HepG2 (cell line): ENCODE measurements at regions not wholly inside any gene's neighbourhood (a gene's known extent, or its start where the extent isn't known, plus 50 kb on each side); places are given as distances from the start of the nearest gene placed in this dataset.

Experiments used
- ATAC-seq: fragments of 200-7000 bp; cut with Tn5 transposase; 3 replicates; pipeline ENCODE4 v1.9.1; 2020; ENCODE audit warnings: mild to moderate bottlenecking, moderate library complexity
- BruUV-seq: library from RNA; stranded (reverse); fragments of 400-500 nt; replicated peaks from 2 replicates; lab custom pipeline; 2021; lab: Mats Ljungman, UMichigan
- CTCF ChIA-PET: fragments of 300-600 bp; formaldehyde crosslinking; extraction: SDS; loops from one replicate; lab custom pipeline; 2021; ENCODE audit warnings: low total read pairs, inconsistent platforms, low intra/inter-chr PET ratio; lab: Yijun Ruan, JAX
- POLR2A ChIA-PET: fragments of 350-600 bp; sonication (Branson Sonifier 250); formaldehyde crosslinking; loops from one replicate; lab custom pipeline; 2020; ENCODE audit warnings: antibody characterized with exemption, inconsistent platforms; lab: Yijun Ruan, JAX
- DNase-seq: peaks from one replicate; pipeline ENCODE4 v3.0.0-alpha.2; 2015; ENCODE audit warnings: low spot score
- FAIRE-seq: peaks from 3 replicates; lab custom pipeline; 2011; peaks lifted over from hg19 to GRCh38; lab: Jason Lieb, UNC
- H2AFZ ChIP-seq: one replicate; pipeline ENCODE4 v1.6.1; 2011; ENCODE audit warnings: low read length, inconsistent platforms
- H3K27ac ChIP-seq: fragments of 300-600 bp; 3 replicates; pipeline ENCODE4 v1.8.0; 2011; ENCODE audit warnings: mixed run types, mild to moderate bottlenecking, mixed read lengths, low read length, inconsistent platforms; ENCODE audit not compliant: insufficient read depth; ENCODE audit errors: extremely low read length
- H3K27me3 ChIP-seq, 2 experiments: fragments of 200-600 bp in 1 of 2; 2 replicates in 1 of 2; 3 replicates in 1 of 2; pipeline versions ENCODE4 v1.6.0 to v1.8.0; 2011; ENCODE audit warnings: low read length in 2 of 2, mild to moderate bottlenecking in 2 of 2, moderate library complexity in 2 of 2, inconsistent platforms in 1 of 2; ENCODE audit not compliant: insufficient read depth in 2 of 2, control insufficient read depth in 1 of 2
- H3K36me3 ChIP-seq, 2 experiments: fragments of 200-600 bp in 1 of 2; replicated peaks in 1 of 2; 2 replicates in 1 of 2; 3 replicates in 1 of 2; pipeline versions ENCODE4 v1.5.1 to v1.8.0; 2011; ENCODE audit warnings: low read length in 2 of 2, inconsistent platforms in 1 of 2; ENCODE audit not compliant: insufficient read depth in 2 of 2, control insufficient read depth in 1 of 2
- H3K4me1 ChIP-seq: 2 replicates; pipeline ENCODE4 v1.5.1; 2012; ENCODE audit warnings: low read length, inconsistent platforms; ENCODE audit not compliant: insufficient read depth
- H3K4me2 ChIP-seq: 2 replicates; pipeline ENCODE4 v1.6.0; 2011; ENCODE audit warnings: low read depth, low read length, inconsistent platforms
- H3K4me3 ChIP-seq, 3 experiments: fragments of 200-600 bp in 1 of 3; sonication (generic), shearing (Covaris generic) in 1 of 3; replicated peaks in 1 of 3; 2 replicates each; pipeline ENCODE4 v1.5.1; 2011 to 2016; ENCODE audit warnings: low read length in 3 of 3, inconsistent platforms in 2 of 3, low read depth in 2 of 3, mild to moderate bottlenecking in 2 of 3, control low read depth in 1 of 3, mixed read lengths in 1 of 3; ENCODE audit not compliant: insufficient read depth in 1 of 3
- H3K79me2 ChIP-seq: one replicate; pipeline ENCODE4 v1.6.1; 2011; ENCODE audit warnings: low read length, inconsistent platforms; ENCODE audit not compliant: insufficient read depth
- H3K9ac ChIP-seq: 2 replicates; pipeline ENCODE4 v1.6.0; 2011; ENCODE audit warnings: mild to moderate bottlenecking, low read depth, low read length, inconsistent platforms; ENCODE audit not compliant: insufficient read depth
- H3K9me3 ChIP-seq: 2 replicates; pipeline ENCODE4 v1.5.1; 2012; ENCODE audit warnings: mild to moderate bottlenecking, low read length
- H4K20me1 ChIP-seq: 2 replicates; pipeline ENCODE4 v1.6.0; 2011; ENCODE audit warnings: inconsistent platforms, mild to moderate bottlenecking, low read length, moderate library complexity; ENCODE audit not compliant: insufficient read depth
- FOXP1 ChIP-seq, 2 experiments: fragments of 450-650 bp in 1 of 2; IDR thresholded peaks; 2 replicates each; pipeline ENCODE4 v1.6.1; 2017 to 2018; ENCODE audit warnings: antibody characterized with exemption in 1 of 2
- GRHL1 ChIP-seq: sonication (generic); formaldehyde crosslinking; conservative IDR thresholded peaks from 2 replicates; pipeline ENCODE4 v1.8.0; 2022; ENCODE audit warnings: missing genetic modification reagents
- PLRG1 ChIP-seq: fragments of 450-650 bp; conservative IDR thresholded peaks from 2 replicates; pipeline ENCODE4 v1.6.1; 2016
- TRIM22 ChIP-seq: fragments of 450-650 bp; IDR thresholded peaks from 2 replicates; pipeline ENCODE4 v1.6.1; 2017
- ZBTB37 ChIP-seq: sonication (generic); formaldehyde crosslinking; IDR thresholded peaks from 2 replicates; pipeline ENCODE4 v1.4.0; 2020; ENCODE audit warnings: mild to moderate bottlenecking, missing genetic modification reagents
- ZC3H4 ChIP-seq: sonication (generic); formaldehyde crosslinking; IDR thresholded peaks from 2 replicates; pipeline ENCODE4 v1.4.0; 2020; ENCODE audit warnings: missing genetic modification reagents, borderline replicate concordance
- ZNF383 ChIP-seq: sonication (generic); formaldehyde crosslinking; IDR thresholded peaks from 2 replicates; pipeline ENCODE4 v1.4.0; 2020; ENCODE audit warnings: missing genetic modification reagents, mild to moderate bottlenecking, borderline replicate concordance
- ZSCAN12 ChIP-seq: sonication (generic); formaldehyde crosslinking; IDR thresholded peaks from 2 replicates; pipeline ENCODE4 v1.9.0; 2021; ENCODE audit warnings: mild to moderate bottlenecking, missing genetic modification reagents
- WGBS: methylation state at CpG from one replicate; pipeline ENCODE4 v1.1.6; 2017; ENCODE audit warnings: low lambda C conversion rate; 5-methylcytosine and 5-hydroxymethylcytosine counted together
- in situ Hi-C: cut with HindIII; loops from 2 replicates; pipeline ENCODE4 v1.10.0; 2017; ENCODE audit warnings: low pct_unique_long_range_greater_than_20kb; ENCODE audit not compliant: extremely low pct_ligation_motif_present
- intact Hi-C: fragments of 100-400 bp; cut with micrococcal nuclease; formaldehyde crosslinking; loops from one replicate; pipeline ENCODE4 v1.10.0; 2022; ENCODE audit not compliant: unreplicated experiment
- TF ChIP-seq, protein P1 (sequence below), 2 experiments: sonication (generic) in 1 of 2; formaldehyde crosslinking in 1 of 2; IDR thresholded peaks; 2 replicates each; pipeline versions ENCODE4 v1.4.0 to v1.6.1; 2018 to 2020; ENCODE audit warnings: missing genetic modification reagents in 2 of 2, borderline replicate concordance in 1 of 2, low read depth in 1 of 2, mild to moderate bottlenecking in 1 of 2, missing biosample characterization in 1 of 2
- TF ChIP-seq, protein P2 (sequence below): sonication (generic); IDR thresholded peaks from 2 replicates; pipeline ENCODE4 v1.6.1; 2016; ENCODE audit warnings: low read depth, borderline replicate concordance
- TF ChIP-seq, protein P3 (sequence below): sonication (generic); formaldehyde crosslinking; IDR thresholded peaks from 2 replicates; pipeline ENCODE4 v1.8.0; 2023; ENCODE audit warnings: mild to moderate bottlenecking, missing genetic modification reagents
- TF ChIP-seq, protein P4 (sequence below): sonication (generic); formaldehyde crosslinking; conservative IDR thresholded peaks from 2 replicates; pipeline ENCODE4 v1.4.0; 2020; ENCODE audit warnings: missing genetic modification reagents

- in situ Hi-C loops (no loop called here), intact Hi-C loops (no loop called here)
- H4K20me1 ChIP-seq: no peaks in the 10 kb centered on the region
- BruUV-seq: no TSS peak
- H3K36me3 ChIP-seq: no peaks in the 10 kb centered on the region
- no peak overlapping the region for H2AFZ ChIP-seq
- 48% methylated on average over 41 of the region's 54 CpGs for WGBS
- no peak overlapping the region for H3K4me3 ChIP-seq
- no peaks in the 10 kb centered on the region for H3K4me1 ChIP-seq
- ChIA-PET CTCF (no interaction called here), POLR2A (no interaction called here)
- H3K79me2 ChIP-seq: no peaks in the 10 kb centered on the region
- H3K27me3 ChIP-seq: peaks cover 4 to 21% of the 10 kb centered on the region in 2 experiments
- H3K9ac ChIP-seq: no peak overlapping the region
- ATAC-seq (no peak; the same call in 2 of the 3 replicates), FAIRE-seq (no peak), DNase-seq (no peak)
- H3K4me2 ChIP-seq: no peak overlapping the region
- H3K27ac ChIP-seq: no peak overlapping the region
- no peaks in the 10 kb centered on the region for H3K9me3 ChIP-seq
- TF ChIP-seq, protein P1, sequence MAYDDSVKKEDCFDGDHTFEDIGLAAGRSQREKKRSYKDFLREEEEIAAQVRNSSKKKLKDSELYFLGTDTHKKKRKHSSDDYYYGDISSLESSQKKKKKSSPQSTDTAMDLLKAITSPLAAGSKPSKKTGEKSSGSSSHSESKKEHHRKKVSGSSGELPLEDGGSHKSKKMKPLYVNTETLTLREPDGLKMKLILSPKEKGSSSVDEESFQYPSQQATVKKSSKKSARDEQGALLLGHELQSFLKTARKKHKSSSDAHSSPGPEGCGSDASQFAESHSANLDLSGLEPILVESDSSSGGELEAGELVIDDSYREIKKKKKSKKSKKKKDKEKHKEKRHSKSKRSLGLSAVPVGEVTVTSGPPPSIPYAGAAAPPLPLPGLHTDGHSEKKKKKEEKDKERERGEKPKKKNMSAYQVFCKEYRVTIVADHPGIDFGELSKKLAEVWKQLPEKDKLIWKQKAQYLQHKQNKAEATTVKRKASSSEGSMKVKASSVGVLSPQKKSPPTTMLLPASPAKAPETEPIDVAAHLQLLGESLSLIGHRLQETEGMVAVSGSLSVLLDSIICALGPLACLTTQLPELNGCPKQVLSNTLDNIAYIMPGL (CRISPR knock-in tag; IDR thresholded peaks at IDR 0.05; ENCODE audit: borderline replicate concordance in 1 of 2, low read depth in 1 of 2): no peak
- TF ChIP-seq, protein P2, sequence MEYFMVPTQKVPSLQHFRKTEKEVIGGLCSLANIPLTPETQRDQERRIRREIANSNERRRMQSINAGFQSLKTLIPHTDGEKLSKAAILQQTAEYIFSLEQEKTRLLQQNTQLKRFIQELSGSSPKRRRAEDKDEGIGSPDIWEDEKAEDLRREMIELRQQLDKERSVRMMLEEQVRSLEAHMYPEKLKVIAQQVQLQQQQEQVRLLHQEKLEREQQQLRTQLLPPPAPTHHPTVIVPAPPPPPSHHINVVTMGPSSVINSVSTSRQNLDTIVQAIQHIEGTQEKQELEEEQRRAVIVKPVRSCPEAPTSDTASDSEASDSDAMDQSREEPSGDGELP: no peak
- TF ChIP-seq PLRG1: no peak
- no peak for TF ChIP-seq ZSCAN12 (CRISPR knock-in tag)
- TF ChIP-seq TRIM22: no peak
- no peak for TF ChIP-seq ZC3H4 (CRISPR knock-in tag)
- TF ChIP-seq, protein P3, sequence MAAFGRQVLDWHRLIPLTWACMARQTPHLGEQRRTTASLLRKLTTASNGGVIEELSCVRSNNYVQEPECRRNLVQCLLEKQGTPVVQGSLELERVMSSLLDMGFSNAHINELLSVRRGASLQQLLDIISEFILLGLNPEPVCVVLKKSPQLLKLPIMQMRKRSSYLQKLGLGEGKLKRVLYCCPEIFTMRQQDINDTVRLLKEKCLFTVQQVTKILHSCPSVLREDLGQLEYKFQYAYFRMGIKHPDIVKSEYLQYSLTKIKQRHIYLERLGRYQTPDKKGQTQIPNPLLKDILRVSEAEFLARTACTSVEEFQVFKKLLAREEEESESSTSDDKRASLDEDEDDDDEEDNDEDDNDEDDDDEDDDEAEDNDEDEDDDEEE (CRISPR knock-in tag): no peak
- TF ChIP-seq ZNF383 (CRISPR knock-in tag): no peak
- TF ChIP-seq FOXP1 (IDR thresholded peaks at IDR 0.05): no peak
- no peak for TF ChIP-seq FOXP1 (CRISPR knock-in tag; IDR thresholded peaks at IDR 0.05)
- TF ChIP-seq, protein P4, sequence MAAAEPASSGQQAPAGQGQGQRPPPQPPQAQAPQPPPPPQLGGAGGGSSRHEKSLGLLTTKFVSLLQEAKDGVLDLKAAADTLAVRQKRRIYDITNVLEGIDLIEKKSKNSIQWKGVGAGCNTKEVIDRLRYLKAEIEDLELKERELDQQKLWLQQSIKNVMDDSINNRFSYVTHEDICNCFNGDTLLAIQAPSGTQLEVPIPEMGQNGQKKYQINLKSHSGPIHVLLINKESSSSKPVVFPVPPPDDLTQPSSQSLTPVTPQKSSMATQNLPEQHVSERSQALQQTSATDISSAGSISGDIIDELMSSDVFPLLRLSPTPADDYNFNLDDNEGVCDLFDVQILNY (CRISPR knock-in tag): no peak
- TF ChIP-seq ZBTB37 (CRISPR knock-in tag): no peak
- TF ChIP-seq GRHL1: no peak
Measured at GRCh38 chr21:31559368-31560119, 99.9 kb upstream of the SOD1 start.
